ENCODE measurements at regions not wholly inside any gene's neighbourhood (a gene's known extent, or its start where the extent isn't known, plus 50 kb on each side); places are given as distances from the start of the nearest gene placed in this dataset.

DNA sequence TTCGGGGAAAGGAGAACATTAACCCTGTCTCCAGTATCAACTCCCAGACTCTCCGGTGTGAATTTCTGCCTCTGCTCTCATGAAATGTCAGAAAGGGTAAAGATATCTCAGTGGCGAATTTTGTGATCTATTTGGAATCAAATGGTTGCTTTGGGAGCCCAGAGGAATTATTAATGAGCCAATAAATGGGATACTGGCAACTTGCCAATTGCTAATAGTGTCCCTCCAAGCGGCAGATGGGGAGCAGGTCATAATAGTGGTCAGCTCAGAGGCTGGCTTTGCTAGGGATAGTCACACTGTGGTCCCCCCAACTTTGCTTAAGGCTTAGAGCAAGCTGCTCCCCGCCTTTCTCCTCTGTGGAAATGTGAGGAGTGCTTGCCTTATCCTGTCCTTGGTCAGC lies 176.1 kb upstream of the KL start:
- TF ChIP-seq POLR2A (IDR thresholded peaks at IDR 0.05) = no peak
- no peak for TF ChIP-seq POLR2AphosphoS5 (IDR thresholded peaks at IDR 0.05)

All from sigmoid colon (tissue), 4 donors.